Astrocyte of the cerebellum (primary cell): ENCODE measurements at regions not wholly inside any gene's neighbourhood (a gene's known extent, or its start where the extent isn't known, plus 50 kb on each side); places are given as distances from the start of the nearest gene placed in this dataset.

Experiments
- DNase-seq: peaks from one replicate; pipeline ENCODE4 v3.0.0-alpha.2; 2011; ENCODE audit warnings: low read depth
- H3K4me3 ChIP-seq: 2 replicates; pipeline ENCODE4 v1.5.1; 2011; ENCODE audit warnings: mild to moderate bottlenecking, low read depth, low read length, moderate library complexity
- in situ Hi-C: cut with HindIII; loops from 2 replicates; pipeline ENCODE4 v1.10.0; 2017; ENCODE audit warnings: low sequenced_read_pairs
- TF ChIP-seq, protein P1 (sequence below): IDR thresholded peaks from 2 replicates; pipeline ENCODE4 v1.5.1; 2012; ENCODE audit warnings: low read length, low read depth, moderate library complexity, mild to moderate bottlenecking; ENCODE audit errors: missing control alignments

DNA sequence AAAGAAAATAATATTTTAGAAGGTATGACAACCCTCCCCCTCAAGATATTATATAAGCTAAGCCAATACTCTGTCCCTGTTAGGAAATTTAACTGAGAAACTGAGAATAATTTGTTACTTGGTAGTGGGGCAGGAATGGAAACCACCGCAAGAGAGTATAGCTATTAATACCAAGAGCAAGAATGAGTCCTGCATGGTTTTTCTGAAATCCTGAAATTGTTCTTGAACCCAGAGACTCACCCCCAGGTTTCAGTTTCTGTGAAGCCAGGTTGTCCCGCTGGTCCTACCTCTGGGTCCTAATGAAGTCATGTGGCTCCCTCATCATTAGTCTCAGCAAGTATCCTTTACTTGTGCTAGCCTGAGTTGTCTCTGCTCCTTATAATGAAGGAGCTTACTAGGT is 671.0 kb upstream of the ACVR2A start:
- no peak for DNase-seq
- TF ChIP-seq, protein P1, sequence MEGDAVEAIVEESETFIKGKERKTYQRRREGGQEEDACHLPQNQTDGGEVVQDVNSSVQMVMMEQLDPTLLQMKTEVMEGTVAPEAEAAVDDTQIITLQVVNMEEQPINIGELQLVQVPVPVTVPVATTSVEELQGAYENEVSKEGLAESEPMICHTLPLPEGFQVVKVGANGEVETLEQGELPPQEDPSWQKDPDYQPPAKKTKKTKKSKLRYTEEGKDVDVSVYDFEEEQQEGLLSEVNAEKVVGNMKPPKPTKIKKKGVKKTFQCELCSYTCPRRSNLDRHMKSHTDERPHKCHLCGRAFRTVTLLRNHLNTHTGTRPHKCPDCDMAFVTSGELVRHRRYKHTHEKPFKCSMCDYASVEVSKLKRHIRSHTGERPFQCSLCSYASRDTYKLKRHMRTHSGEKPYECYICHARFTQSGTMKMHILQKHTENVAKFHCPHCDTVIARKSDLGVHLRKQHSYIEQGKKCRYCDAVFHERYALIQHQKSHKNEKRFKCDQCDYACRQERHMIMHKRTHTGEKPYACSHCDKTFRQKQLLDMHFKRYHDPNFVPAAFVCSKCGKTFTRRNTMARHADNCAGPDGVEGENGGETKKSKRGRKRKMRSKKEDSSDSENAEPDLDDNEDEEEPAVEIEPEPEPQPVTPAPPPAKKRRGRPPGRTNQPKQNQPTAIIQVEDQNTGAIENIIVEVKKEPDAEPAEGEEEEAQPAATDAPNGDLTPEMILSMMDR, result no peak
- in situ Hi-C loops, result no loop called here
- H3K4me3 ChIP-seq, result no peak overlapping the region

DNA sequence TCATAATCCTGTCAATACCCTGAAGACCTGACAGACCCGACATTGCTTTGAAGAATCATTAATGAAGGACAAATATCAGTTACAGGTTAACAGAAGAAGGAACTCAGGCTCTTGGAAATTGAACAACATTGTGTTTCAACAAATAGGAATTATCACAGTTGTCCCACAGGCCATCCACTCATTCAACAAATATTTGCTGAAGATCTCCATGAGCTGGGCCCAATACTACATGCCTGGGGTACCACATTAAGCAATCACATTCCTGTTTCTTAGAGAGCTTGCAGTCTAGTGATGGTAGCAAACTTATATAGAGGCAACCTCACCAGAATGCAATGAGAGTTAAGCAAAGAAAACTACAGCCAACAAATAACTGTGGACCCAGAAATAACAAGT is 671.6 kb upstream of the ACVR2A start:
- TF ChIP-seq, protein P1, result no peak
- in situ Hi-C loops, result no loop called here
- no peak overlapping the region for H3K4me3 ChIP-seq
- DNase-seq, result no peak

DNA sequence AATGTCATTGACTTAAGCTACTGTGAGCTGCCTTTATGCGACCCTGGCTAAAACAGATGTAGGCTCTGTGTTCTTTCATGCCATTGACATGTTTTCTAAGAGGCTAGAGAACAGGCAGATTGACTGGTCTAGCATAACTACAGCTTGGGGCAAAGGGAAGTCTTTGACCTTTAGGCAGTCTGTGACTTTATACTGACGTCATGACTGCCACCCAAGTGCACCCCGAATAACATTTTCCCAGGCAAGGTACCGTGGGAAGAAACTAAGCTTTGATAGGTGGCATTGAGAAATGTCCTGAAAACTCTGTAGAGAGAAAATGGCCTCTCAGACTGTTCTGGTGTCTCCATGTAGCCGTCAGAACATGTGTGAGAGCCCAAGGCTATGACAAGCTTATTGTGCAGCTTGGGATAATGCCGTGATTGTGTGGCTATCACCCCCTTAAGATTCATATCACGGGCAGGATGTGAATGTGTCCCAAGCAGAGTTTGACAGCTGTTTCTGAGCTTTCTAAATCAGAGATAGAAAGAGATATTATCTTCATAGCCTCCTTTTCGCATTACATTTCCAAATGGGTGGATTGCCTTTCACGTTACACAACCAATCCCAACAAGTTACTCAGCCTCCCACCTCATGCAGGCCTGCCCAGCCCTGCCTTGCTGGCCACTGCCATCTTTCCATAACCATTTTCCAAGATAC is 672.2 kb upstream of the ACVR2A start:
- in situ Hi-C loops, result no loop called here
- H3K4me3 ChIP-seq, result no peak overlapping the region
- no peak for DNase-seq
- TF ChIP-seq, protein P1, result no peak

DNA sequence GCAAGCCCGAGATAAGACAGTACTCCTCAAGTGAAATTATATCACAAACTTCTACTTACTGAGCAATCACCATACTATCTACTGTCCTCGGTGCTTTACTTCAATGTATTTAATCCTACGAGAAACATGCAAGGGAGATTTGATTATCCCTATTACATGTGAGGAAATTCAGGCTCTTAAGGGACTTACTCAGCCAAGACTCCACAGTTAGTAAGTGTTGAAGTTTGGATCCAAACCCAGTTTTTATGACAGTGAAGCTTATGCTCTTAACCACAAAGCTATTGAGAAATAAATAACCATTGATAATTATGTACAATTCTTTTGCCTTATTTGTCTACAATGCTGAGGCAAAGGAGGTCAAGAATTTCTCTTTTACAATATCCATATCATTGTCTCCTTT is 672.9 kb upstream of the ACVR2A start:
- in situ Hi-C loops, result no loop called here
- no peak overlapping the region for H3K4me3 ChIP-seq
- TF ChIP-seq, protein P1, result no peak
- peak; percentile 11 for DNase-seq

DNA sequence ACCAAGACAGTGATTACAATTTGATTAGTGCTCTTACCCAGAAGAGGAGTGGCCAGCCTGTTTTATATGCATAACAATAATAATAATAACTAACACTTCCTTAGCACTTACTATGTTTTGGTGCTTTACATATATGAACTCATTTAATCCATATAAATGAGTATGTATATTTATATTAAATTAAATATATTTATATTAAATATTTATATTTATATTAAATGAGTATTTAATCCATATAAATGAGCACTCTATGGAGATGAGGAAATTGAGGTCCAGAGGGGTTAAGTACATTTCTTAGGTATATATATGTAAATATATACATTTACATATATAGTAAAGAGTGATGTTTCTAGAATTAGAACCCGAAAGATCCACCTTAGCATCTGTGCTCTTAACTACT is 673.9 kb upstream of the ACVR2A start:
- in situ Hi-C loops, result no loop called here
- no peak overlapping the region for H3K4me3 ChIP-seq
- no peak for DNase-seq
- TF ChIP-seq, protein P1, result no peak

DNA sequence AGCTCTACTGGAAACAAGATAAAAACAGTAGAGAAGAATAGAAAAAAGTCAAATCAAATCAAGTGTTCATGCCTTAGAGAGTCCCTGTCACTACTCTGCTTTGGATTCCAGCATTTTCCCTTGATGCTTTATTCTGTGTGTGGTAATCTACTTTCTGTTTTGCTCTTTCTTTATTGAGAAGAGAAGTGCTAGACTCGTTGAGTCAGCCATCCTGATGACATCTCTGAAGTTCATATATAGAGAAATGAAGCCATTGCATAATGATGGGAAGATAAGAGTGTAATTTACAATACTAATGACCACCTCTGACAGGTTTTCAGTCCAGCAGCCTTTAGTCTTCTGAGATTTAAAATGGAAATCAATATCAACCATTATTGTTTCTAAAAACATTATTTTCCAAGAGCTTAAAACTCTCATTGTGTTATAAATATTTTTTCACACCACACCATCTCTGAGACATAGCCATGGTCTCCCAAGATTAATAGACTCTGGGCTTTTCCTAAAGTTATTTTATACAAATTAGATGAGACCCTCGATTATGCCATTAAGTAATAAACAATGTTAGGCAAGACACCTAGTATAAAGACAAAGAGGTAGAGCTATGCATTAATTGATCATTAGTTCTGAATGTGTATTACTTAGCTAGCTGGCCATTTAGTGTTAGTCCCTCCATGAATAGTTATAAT is 679.0 kb upstream of the ACVR2A start:
- in situ Hi-C loops, result no loop called here
- no peak for DNase-seq
- no peak overlapping the region for H3K4me3 ChIP-seq
- TF ChIP-seq, protein P1, result no peak
